ENCODE measurements at regions not wholly inside any gene's neighbourhood (a gene's known extent, or its start where the extent isn't known, plus 50 kb on each side); places are given as distances from the start of the nearest gene placed in this dataset.
"Not testable (repeated sequence)": the region's sequence is repeated elsewhere in the genome, so short reads cannot be mapped to it uniquely, and the experiment has no call there.

- DNase-seq, result no peak
Measured at GRCh38 chr16:49944221-49944620, 80.8 kb upstream of the CNEP1R1 start.

GRCh38 chr16:49947907-49948678 is 76.9 kb upstream of the CNEP1R1 start:
- no peak for DNase-seq

- no peak for DNase-seq
Measured at GRCh38 chr16:49951574-49952195, 73.3 kb upstream of the CNEP1R1 start.

- DNase-seq, result peak; percentile 69
Measured at GRCh38 chr16:49952386-49952785, 72.6 kb upstream of the CNEP1R1 start.

- no peak for DNase-seq
Measured at GRCh38 chr16:49953090-49953489, 71.9 kb upstream of the CNEP1R1 start.

- no peak for DNase-seq
Measured at GRCh38 chr16:49955858-49956257, 69.2 kb upstream of the CNEP1R1 start.

- DNase-seq, result no peak
Measured at GRCh38 chr16:49956915-49957314, 68.1 kb upstream of the CNEP1R1 start.

GRCh38 chr16:49958448-49958847 is 66.6 kb upstream of the CNEP1R1 start:
- DNase-seq, result no peak

- no peak for DNase-seq
Measured at GRCh38 chr16:49959552-49960277, 65.3 kb upstream of the CNEP1R1 start.

- DNase-seq, result peak; percentile 46
Measured at GRCh38 chr16:49961089-49961488, 63.9 kb upstream of the CNEP1R1 start.

GRCh38 chr16:49962566-49962965 is 62.5 kb upstream of the CNEP1R1 start:
- not testable (repeated sequence) for DNase-seq

GRCh38 chr16:49964316-49964715 is 60.7 kb upstream of the CNEP1R1 start:
- no peak for DNase-seq

GRCh38 chr16:49964973-49965372 is 60.1 kb upstream of the CNEP1R1 start:
- no peak for DNase-seq

- DNase-seq, result no peak
Measured at GRCh38 chr16:49967012-49967559, 57.9 kb upstream of the CNEP1R1 start.

GRCh38 chr16:49969091-49970030 is 55.7 kb upstream of the CNEP1R1 start:
- no peak for DNase-seq

- no peak for DNase-seq
Measured at GRCh38 chr16:49970797-49971431, 54.1 kb upstream of the CNEP1R1 start.

- no peak for DNase-seq
Measured at GRCh38 chr16:49972280-49972679, 52.7 kb upstream of the CNEP1R1 start.

- no peak for DNase-seq
Measured at GRCh38 chr16:49972961-49973360, 52.1 kb upstream of the CNEP1R1 start.
